HG02885 (cell line): ENCODE measurements at regions not wholly inside any gene's neighbourhood (a gene's known extent, or its start where the extent isn't known, plus 50 kb on each side); places are given as distances from the start of the nearest gene placed in this dataset.
"Not testable (repeated sequence)": the region's sequence is repeated elsewhere in the genome, so short reads cannot be mapped to it uniquely, and the experiment has no call there.

Source experiments
- ATAC-seq: cut with Tn5 transposase; IDR thresholded peaks from one replicate; pipeline ENCODE4 v1.9.1; 2021; ENCODE audit warnings: mild to moderate bottlenecking; ENCODE audit not compliant: unreplicated experiment, poor library complexity

DNA sequence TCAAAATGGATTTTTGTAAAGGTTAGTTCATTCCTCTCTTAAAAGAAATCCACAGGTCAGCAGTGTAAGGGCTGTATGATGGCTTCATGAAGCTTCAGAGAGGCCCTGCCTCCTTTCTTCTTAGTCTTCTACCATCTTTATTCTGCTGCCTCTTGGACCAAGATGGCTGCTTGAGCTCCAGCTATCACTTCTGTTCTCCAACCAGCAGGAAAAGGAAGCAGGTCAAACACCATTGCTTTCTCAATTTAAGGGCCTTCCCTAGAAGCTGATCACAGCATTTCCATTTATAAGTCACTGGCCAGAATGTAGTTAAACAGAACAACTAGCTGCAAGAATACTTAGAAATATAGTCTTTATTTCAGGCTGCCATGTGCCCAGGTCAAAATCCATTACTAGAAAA, 336.8 kb upstream of the KLF3 start:
- no peak for ATAC-seq

DNA sequence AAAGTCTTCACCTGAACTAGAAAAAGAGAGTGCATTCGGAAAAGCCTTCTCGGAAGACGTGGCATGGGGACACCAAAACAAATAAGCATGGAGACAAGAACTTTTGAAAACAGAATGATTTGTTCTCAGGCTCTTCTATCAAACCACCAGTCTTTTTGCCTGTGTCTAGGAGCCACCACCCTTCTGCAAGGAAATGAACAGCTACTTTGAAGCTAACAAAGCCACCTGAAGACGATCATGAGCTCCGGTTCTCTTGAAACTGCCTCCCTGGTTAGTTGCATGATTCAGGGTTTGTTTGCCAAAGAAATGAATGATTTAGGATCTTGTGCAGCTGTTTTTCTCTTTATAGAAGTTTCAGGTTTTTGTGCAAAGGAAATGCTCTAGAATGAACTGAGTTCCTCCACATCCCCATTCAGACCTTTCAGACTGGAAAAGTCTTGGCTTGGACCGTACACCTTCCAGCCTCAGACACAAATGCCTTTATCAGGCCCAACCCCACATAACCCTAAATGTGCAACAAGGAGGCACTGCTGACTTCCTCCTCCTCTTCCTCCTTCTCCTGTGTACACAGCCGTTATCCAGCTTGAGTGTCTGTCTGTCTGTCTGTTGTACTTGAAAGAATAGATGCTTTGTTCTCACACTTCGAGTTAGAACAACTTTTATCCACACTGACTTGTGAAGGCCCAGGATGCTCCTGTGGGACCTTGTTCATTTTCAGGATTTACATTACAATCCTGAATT, 334.8 kb upstream of the KLF3 start:
- ATAC-seq: no peak

DNA sequence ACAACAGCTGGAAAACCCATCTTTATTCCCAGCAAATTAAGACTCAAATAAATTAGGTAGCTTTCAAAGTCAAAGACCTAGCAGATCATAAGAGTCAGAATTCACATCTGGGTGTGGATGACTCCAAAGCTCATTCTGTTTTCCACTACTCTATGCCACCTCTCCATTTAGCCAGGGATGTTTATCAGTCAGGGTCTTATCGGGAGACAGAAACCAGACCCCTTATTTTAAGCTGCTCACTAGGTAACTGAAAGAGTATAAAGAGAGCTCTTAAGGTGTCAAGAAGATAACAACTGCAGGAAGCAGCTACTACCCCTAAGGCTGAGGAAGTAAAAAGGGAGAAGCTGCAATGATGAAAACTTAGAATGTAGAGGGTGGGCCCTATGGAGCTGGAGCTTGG, 333.7 kb upstream of the KLF3 start:
- no peak for ATAC-seq

DNA sequence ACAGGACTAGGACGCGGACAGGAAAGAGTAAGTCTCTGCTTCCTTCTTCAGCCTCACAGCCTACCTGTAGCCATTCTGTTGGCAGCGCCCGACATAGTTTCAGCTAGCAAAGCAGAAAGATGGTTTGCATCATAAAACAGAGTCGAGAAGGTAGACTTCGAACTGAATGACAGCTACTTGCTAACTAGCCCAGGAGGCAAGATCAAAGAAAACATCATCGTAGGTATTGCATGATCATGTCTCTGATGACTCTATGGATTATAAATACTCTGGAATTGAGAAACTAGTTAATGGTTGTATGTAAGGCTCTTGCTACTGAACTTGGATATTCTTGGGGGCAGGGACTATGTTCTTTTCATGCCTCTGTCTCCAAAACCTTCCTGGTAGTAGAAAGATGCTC, 333.1 kb upstream of the KLF3 start:
- ATAC-seq: no peak

DNA sequence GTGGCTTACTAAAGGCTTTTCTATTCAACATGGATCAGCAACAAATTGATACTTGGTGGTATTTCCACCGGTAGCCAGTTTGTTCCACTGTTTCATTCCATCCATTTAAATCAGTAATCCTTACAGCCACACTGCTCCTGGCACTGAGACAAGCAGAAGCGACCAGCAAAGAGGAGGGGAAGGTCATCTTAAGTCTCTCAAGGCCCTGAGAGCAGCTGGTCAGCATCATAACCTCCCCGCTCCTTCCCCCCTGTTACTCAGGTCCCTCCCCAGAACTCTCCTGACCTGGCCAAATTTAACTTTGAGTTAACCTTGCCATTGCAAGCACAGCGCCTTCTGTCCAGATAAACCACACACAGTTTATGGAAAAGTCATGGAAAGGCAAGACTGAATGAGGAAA, 331.3 kb upstream of the KLF3 start:
- no peak for ATAC-seq

DNA sequence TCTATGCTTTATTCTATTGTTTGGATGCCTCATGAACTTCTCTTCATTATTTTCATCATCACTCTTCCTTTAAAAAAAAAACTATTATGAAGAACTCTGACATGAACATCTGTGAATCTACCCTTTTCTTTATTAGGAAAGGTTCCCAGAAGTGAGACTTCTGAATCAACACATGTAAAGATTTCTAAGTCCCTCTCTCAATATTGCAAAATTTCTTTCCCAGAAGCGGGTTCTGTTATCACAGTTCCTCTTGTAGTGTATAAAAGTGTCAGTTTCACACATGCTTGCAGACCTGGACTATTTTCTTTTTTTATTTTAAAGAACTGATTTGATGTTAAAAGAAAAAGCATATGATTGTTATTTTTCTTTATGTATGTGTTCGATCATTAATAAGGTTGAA, 330.8 kb upstream of the KLF3 start:
- no peak for ATAC-seq

DNA sequence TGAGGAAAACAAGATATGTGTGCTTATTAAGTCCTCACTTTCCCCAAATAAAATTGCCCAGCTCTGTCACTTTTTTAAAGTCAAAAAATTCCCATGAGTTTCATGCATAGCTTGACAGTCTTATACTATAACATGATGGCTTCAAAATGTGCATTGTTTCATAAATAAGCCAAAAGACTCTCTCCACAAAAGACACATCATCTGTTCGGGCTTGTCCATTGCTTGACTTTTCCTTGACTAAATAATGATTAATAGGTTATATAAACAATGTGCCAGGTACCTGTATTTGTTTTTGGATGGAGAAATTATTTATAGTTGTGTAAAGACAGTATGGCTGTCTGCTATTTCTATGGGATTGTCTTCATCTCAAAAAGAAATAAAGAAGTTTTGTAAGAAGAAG, 329.2 kb upstream of the KLF3 start:
- no peak for ATAC-seq

DNA sequence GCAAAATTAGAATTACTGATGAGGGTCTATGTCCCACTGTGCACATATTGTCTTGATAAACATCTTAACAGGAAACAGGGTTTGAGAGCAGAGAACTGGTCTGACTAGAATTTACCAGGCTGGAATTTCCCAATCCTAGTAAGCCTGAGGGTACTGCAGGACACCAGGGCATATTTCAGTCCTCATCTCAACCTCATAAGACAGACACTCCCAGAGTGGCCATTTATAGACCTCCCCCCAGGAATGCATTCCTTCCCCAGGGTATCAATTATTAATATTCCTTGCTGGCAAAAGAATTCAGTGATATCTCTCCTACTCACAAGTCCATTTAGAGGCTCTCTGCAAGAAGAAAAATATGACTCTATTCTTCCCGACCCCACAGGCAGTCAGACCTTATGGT, 325.1 kb upstream of the KLF3 start:
- ATAC-seq: not testable (repeated sequence)

DNA sequence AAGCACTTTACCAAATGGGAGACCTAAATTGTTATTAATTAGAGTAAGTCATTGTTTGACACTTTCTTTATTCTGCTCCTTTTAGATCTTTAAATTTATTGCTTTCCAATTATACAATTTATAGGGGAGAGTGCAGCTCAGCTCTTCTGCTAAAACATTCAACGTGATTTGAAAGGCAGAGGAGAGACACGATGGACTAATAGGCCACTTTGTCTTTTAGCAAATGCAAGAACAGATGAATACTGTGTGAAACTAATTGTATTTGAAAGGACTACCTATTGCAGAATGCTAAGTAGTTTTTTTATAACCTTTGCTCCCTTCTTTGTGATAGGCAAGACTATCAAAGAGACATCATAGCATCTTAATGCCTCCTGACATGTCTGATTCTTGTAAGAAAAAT, 320.4 kb upstream of the KLF3 start:
- no peak for ATAC-seq

DNA sequence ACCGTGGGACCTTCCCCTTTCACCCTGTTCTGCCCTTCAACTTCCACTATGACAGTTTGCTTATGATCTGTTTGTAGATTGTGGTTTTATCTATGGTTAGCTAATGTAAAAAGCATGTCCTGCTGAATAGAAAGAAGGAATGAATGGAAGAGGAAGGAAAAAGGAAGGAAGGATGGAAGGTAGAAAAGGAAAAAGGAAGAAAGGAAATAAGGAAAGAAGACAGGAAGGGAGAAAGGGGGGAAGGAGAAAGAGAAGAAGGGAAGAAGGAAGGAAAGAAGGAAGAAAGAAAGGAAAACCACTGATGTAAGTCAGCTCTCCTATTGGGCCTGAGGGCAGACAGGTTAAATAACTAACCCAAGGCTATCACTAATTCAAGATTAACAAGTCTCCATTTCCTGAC, 319.1 kb upstream of the KLF3 start:
- no peak for ATAC-seq

DNA sequence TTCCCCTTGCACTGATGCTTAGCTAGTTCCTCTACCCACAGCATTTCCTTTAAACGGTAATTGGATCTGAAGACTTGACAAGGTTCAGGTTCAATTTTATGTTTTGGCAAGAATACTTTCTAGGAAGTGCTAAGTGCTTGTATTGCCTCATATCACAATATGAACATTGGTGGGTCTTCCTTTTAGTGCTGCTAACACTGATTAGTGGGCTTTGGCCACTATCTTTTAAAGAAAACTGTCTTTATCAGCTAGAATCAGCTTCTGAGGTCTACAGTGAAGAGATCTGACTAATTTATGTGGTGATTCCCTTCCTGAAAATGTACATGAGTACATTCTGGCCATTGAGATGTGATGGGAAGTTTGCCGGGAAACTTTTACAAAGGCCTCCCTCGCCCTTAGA, 316.7 kb upstream of the KLF3 start:
- ATAC-seq: no peak

DNA sequence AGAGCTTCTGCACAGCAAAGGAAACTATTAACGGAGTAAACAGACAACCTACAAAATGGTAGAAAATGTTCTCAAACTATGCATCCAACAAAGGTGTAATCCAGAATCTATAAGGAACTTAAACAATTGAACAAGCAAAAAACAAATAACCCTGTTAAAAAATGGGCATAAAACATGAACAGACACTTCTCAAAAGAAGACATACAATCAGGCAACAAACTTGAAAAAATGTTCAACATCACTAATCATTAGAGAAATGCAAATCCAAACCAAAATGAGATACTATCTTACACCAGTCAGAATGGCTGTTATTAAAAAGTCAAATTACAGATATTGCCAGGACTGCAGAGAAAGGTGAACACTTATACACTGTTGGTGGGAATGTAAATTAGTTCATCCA, 309.6 kb upstream of the KLF3 start:
- ATAC-seq: no peak

DNA sequence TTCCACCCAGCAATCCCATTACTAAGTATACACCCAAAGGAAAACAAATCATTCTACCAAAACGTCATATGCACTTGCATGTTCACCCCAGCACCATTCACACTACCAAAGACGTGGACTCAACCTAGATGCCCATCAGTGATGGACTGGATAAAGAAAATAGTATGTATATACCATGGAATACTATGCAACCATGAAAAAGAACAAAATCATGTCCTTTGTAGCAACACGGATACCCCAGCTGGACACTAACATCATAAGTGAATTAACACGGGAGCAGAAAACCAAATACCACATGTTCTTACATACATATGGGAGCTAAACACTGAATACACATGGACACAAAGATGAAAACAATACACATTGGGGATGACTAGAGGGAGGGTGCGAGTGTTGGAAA, 309.1 kb upstream of the KLF3 start:
- ATAC-seq: no peak

DNA sequence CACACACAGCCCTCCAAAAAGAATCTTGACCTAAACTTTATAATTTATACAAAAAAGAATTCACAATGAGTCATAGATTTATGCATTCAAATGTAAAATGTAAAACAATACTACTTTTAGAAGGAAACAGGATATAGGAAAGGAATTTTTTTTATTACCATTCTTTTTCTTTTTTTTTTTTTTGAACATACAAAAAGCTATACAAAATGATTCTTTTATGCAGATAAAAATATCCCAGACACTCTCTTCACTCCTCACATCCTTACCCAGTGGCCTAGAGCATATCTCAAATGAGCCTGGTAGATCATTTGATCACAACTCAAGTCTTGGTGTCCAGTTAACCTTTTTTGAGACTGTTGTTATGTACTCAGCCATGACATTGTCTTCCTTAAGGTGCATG, 307.3 kb upstream of the KLF3 start:
- no peak for ATAC-seq

DNA sequence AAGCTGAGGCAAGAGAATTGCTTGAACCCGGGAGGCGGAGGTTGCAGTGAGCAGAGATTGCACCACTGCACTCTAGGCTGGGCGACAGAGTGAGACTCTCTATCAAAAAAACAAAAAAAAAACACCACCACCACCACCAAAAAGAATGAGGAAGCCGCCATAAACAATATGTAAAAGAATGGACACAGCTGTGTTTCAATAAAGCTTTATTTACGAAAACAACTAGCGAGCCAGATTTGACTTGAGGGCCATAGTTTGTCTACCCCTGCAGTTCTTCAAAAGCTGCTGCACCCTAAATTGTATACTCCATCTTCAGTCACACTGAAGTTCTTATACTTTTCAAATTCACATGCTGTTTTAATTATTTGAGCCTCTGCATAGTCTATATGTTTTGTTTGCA, 306.5 kb upstream of the KLF3 start:
- ATAC-seq: no peak

DNA sequence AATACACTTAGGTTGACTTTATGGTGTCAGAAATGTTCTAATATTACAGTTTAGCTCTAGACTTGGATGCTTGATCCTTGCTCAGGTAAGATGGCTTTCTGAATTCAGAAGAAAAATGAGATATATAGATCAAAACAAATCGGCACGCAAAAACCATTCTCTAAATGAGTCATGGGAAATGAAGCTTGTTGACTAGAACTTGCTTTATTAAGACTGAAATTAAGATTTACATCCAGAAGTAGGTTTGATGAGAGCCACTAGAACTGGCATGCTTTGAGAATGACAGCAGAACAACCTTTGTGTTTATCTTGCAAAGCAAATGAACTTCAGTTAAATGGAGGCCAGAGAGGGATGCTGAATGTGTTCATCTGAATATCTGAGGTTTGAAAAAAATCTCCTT, 304.9 kb upstream of the KLF3 start:
- ATAC-seq: no peak

DNA sequence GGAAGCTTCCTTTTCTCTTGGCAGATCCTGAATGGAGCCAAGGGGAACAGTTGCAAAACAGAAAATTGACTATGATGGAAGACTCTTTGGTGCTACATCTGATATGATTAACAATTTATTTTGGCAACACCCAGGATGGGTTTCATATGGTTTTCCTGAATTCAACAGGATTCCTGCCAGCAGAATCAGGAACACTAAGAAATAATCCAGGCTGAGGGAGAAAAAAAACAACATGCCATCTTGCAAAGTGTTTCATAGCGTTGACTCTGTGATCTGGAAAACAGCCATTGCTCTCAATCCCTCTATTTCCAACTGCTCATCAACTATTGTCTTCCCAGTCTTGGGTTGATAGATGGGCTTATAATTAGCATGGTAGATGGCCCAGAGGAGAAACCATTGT, 303.8 kb upstream of the KLF3 start:
- no peak for ATAC-seq

DNA sequence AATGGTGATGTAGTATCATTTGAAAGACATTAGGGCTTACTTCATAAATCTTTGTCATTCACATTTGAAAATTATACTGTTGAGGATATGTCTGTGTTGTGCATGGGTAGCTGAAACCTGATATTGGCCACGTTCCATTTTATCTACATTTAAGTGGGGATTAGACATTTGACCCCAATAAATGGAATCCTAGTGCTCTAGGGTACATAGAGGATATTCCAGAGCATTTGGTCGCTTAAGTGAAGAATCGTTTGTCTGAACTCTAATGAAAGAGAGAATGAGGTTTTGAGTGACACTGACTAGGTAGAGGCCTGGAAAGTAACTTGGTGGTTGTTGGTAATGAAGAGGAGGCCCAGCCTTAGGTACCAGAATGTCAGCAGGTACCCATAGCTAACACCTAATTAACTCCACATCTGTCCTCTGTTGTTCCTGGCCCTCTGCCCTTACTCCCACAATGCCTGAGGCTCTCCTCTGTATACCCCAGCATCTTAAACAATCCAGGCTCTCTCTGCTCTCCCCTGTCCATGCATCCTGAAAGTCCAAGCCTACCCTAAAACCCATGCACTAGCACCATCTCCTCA, 299.5 kb upstream of the KLF3 start:
- no peak for ATAC-seq

DNA sequence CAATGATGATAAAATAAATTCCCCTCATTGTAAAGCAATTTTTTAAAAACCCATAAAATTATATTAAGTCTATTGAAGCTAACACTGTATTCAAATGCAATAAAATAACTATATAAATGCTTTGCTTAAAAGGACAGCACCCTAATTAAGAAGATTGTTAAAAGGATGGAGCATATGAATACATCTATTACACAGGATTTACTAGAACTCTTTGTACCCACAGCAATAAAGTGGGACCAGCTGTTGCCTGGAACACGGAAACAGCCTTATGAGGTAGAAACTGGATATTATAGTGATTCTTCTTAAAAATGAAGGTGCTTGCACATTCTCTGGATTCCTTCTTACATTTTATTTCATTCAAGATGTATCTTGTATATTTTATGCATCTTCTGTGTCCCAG, 298.7 kb upstream of the KLF3 start:
- no peak for ATAC-seq

DNA sequence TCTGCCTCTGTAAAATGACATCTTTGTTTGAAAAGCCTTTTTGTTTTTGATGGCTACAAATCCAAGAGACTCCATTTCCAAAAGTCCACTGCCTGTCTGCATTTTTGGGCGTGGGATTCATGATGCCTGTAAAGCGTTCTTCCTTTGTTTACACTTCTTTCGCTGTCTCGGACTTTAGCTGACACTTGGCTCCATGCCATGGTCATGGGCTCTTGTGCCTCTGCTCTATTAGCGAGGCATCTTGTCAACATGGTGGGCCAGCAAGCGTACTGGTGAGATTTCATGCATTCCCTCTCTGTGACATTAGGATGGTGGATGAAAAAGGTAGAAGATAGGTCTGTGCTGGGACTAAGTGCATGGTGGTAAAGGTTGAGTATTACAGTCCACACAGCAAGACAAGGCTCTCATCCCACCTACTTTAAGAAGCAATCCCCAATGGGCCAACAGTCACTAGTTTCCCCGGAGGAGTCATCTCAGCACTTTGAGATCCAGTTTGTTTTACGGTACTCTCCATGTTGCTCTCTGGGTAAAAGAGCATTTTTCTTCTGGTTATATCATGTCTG, 298.2 kb upstream of the KLF3 start:
- ATAC-seq: no peak

DNA sequence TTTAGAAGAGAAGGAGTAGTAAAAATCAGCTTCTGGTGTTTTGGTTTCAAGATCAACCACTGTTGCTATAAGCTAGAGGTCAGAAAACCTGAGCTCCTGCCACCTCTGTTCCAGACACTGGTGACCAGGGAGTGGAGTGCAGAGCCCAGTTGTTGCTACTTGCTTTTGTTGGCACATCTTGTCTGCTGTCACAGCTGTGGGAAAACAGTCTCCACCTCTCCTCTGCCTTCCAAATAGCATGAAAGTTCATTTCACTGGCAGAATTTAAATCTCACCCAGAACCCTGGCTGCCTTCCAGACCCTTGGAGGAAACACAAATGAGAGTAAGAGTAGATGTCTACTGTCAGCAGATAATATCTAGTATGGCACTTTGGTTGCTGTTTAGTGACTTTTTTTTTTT, 297.5 kb upstream of the KLF3 start:
- no peak for ATAC-seq

DNA sequence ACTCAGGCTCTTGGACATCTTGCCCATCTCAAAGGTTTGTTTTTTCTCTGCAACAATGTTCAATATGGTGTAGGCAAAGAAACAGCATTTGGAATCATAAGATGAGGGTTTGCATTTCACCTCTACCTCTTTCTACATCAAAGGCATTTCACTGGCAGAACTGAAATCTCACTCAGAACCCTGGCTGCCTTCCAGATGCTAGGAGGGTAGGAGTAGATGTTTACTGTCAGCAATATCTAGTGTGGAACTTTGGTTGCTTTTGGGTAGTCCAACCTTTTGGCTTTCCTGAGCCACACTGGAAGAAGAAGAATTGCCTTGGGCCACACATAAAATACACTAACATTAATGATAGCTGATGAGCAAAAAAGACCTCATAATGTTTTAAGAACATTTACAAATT, 297.0 kb upstream of the KLF3 start:
- no peak for ATAC-seq
